NCI-H146 (cell line): ENCODE measurements at regions not wholly inside any gene's neighbourhood (a gene's known extent, or its start where the extent isn't known, plus 50 kb on each side); places are given as distances from the start of the nearest gene placed in this dataset.
"Not testable (repeated sequence)": the region's sequence is repeated elsewhere in the genome, so short reads cannot be mapped to it uniquely, and the experiment has no call there.

ENCODE experiments used
- DNase-seq: peaks from one replicate; lab custom pipeline; 2025; lab: John Stamatoyannopoulos, UW

DNA sequence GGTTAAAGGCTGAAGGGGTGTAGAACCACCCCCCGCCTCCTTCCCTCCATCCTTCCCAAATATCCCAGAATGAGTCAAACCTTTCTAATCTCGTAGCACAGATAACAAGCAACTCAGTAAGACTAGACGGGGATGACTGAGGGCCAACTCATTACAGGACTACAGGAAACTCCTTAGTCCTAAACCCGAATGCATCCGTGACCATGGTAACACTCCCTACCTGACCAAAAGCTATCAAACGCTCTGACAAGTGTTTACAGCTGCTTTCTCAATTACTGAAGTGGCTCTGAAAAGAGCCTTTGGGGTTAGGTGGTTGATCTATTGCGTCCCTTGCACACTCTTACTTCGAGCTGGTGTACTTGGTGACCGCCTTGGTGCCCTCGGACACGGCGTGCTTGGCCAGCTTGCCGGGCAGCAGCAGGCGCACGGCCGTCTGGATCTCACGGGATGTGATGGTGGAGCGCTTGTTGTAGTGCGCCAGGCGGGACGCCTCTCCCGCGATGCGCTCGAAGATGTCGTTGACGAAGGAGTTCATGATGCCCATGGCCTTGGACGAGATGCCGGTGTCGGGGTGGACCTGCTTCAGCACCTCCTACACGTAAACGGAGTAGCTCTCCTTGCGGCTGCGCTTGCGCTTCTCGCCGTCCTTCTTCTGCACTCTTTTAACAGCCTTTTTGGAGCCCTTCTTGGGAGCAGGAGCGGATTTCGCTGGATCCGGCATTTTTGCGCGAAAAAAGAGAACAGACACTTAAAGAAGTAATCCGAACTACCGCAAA, 67.4 kb downstream of the FAM72B start:
- not testable (repeated sequence) for DNase-seq

- not testable (repeated sequence) for DNase-seq
Measured at GRCh38 chr1:121117298-121117611, 66.9 kb downstream of the FAM72B start.

GRCh38 chr1:121117622-121118479, 66.3 kb downstream of the FAM72B start:
- not testable (repeated sequence) for DNase-seq
